SK-N-MC (cell line): ENCODE measurements at regions not wholly inside any gene's neighbourhood (a gene's known extent, or its start where the extent isn't known, plus 50 kb on each side); places are given as distances from the start of the nearest gene placed in this dataset.

Experiments
- EZH2 ChIP-seq: fragments of 200-600 bp; sonication (generic); IDR thresholded peaks from one replicate; pipeline ENCODE4 v1.6.1; 2017; ENCODE audit warnings: antibody characterized with exemption
- FOXP2 ChIP-seq: optimal IDR thresholded peaks from 2 replicates; pipeline ENCODE3; 2011; ENCODE audit warnings: mild to moderate bottlenecking, moderate library complexity; ENCODE audit not compliant: insufficient read depth; ENCODE audit errors: extremely low read length, control extremely low read depth
- POLR2AphosphoS5 ChIP-seq: IDR thresholded peaks from 2 replicates; pipeline ENCODE4 v1.6.1; 2012; ENCODE audit warnings: mild to moderate bottlenecking, low read depth, low read length, borderline replicate concordance

DNA sequence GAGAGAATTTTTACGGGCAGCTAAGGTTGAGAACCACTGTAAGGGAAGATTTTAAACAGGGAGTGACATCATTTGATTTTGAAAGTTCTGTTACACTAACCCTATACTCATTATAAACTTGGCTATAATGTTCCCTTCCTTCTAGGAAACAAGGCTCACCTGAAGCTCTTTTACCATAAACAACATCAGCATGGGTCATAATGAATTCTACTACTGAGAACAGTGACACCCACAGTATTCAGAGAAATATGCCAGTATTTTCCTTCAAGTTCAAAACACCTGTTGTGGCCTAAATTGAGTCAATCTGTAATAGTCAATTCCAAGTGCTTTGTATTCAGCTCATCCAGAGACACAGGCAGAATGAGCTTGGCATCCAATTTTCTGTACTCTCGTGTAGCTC lies 175.3 kb upstream of the STT3B start:
- TF ChIP-seq POLR2AphosphoS5, result no peak
- no peak for TF ChIP-seq EZH2
- TF ChIP-seq FOXP2, result no peak
